ENCODE measurements at regions not wholly inside any gene's neighbourhood (a gene's known extent, or its start where the extent isn't known, plus 50 kb on each side); places are given as distances from the start of the nearest gene placed in this dataset.

DNA sequence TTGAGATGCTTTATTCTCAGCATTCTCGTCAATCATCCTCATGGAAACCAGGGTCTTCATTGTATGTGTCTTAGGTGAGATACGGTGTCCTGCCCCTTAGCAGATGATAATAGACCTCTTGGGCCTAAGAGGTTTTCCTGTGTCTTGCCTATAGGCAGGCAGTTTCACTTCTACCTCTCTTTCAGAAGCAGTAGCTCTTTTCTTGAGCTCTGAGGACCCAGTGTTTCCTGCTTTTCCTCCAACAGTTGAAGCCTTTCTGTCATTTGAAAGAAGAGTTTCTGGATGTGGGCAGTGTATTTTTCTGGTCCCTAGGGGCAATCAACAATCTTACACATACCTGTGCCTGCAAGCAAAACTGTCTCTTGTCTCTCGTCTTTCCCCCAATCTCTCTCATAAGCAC, 1550.3 kb upstream of the LRRTM3 start:
- Mint-ChIP-seq H3K36me3 (no peaks in the 10 kb centered on the region), H3K27me3 (no peaks in the 10 kb centered on the region), H3K4me1 (no peaks in the 10 kb centered on the region), H3K9me3 (peaks cover 7 to 29% (median 9%) of the 10 kb centered on the region in 5 donors), H3K4me3 (no peak overlapping the region), H3K27ac (no peak overlapping the region)
- no peak for DNase-seq
- Histone ChIP-seq H3K4me1 (ENCODE audit: insufficient read depth, low read length) (no peaks in the 10 kb centered on the region), H3K9me3 (ENCODE audit: low read length) (no peaks in the 10 kb centered on the region), H3K27ac (ENCODE audit: low read depth, low read length) (no peak overlapping the region), H3K27me3 (ENCODE audit: insufficient read depth, low read length, poor library complexity, severe bottlenecking) (no peaks in the 10 kb centered on the region), H3K36me3 (ENCODE audit: insufficient read depth, low read length) (no peaks in the 10 kb centered on the region), H3K4me3 (ENCODE audit: low read length) (no peak overlapping the region)
- ChIA-PET POLR2A (no interaction called here), CTCF (no interaction called here)

DNA sequence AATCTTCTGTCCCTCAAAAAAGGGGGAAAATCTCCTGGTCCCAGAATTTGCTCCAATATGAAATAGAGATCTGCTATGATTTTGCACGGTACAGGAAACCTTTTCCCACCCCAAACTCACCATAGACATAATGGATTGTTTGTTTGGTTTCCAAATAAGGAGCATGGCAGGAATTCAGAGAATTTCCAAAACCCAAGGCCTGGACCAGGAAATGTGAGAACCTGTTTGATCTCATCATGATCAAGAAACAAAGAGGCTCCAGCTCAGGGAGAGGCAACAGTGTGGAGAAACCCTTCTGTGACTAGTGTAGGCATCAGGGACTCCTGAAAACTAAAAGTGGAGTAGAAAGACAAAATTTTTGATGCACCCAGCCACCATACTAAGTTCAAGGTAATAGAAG, 1548.1 kb upstream of the LRRTM3 start:
- H3K4me3 Mint-ChIP-seq, result no peak overlapping the region
- Histone ChIP-seq H3K4me3 (ENCODE audit: low read length) (no peak overlapping the region), H3K4me1 (ENCODE audit: insufficient read depth, low read length) (no peaks in the 10 kb centered on the region), H3K9me3 (ENCODE audit: low read length) (no peaks in the 10 kb centered on the region), H3K36me3 (ENCODE audit: insufficient read depth, low read length) (no peaks in the 10 kb centered on the region), H3K27ac (ENCODE audit: low read depth, low read length) (no peak overlapping the region), H3K27me3 (ENCODE audit: insufficient read depth, low read length, poor library complexity, severe bottlenecking) (no peaks in the 10 kb centered on the region)
- H3K36me3 Mint-ChIP-seq, result no peaks in the 10 kb centered on the region
- no peaks in the 10 kb centered on the region for H3K27me3 Mint-ChIP-seq
- H3K9me3 Mint-ChIP-seq, result peaks cover 5 to 26% (median 11%) of the 10 kb centered on the region in 5 donors
- POLR2A ChIA-PET, result no interaction called here
- no peak overlapping the region for H3K27ac Mint-ChIP-seq
- H3K4me1 Mint-ChIP-seq, result no peaks in the 10 kb centered on the region
- CTCF ChIA-PET, result no interaction called here
- no peak for DNase-seq

DNA sequence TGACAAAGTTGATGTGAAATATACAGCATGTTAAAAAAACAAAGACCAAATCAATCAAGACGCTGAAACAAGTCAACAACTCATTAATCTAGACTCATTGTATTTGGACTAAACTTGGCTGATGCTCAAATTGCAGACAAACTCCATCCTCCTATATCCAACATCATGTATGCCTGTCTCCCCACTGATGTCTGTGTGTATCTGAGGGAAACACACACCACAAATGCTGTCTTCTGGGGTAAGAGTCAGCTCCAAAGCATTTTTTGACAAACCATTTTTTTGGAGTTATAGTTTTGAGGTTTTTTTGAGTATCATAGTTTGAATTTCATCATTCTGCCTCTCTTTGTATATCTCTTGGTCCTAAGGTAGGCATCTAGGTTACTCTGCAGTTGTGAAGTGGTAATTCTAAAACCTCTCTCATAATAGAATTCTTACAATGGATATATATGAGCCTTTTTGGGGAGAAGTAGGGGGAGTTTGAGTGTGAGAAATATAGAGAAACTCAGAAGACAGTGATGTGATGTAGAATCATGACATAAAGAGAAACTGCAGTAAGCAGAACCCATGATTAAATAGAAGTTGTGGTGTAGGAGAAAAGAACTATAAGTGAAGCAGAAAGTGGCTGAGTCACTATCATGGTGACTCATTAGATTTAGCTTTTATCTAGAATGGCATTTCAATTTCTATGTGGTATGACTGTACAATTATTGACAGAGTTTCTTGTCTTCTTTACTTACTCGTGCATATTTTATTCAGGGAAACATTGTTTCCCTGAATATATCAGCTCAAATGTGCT, 1531.1 kb upstream of the LRRTM3 start:
- no peak overlapping the region for H3K4me3 ChIP-seq (ENCODE audit: low read length)
- Mint-ChIP-seq H3K4me1 (no peaks in the 10 kb centered on the region), H3K27ac (no peak overlapping the region), H3K9me3 (peaks cover 0 to 15% (median 7%) of the 10 kb centered on the region in 5 donors), H3K27me3 (no peaks in the 10 kb centered on the region), H3K4me3 (no peak overlapping the region), H3K36me3 (no peaks in the 10 kb centered on the region)
- H3K36me3 ChIP-seq (ENCODE audit: insufficient read depth, low read length), result no peaks in the 10 kb centered on the region
- ChIA-PET POLR2A (no interaction called here), CTCF (no interaction called here)
- DNase-seq, result no peak
- H3K9me3 ChIP-seq (ENCODE audit: low read length), result no peaks in the 10 kb centered on the region
- no peaks in the 10 kb centered on the region for H3K4me1 ChIP-seq (ENCODE audit: insufficient read depth, low read length)
- H3K27me3 ChIP-seq (ENCODE audit: insufficient read depth, low read length, poor library complexity, severe bottlenecking), result no peaks in the 10 kb centered on the region
- no peak overlapping the region for H3K27ac ChIP-seq (ENCODE audit: low read depth, low read length)

DNA sequence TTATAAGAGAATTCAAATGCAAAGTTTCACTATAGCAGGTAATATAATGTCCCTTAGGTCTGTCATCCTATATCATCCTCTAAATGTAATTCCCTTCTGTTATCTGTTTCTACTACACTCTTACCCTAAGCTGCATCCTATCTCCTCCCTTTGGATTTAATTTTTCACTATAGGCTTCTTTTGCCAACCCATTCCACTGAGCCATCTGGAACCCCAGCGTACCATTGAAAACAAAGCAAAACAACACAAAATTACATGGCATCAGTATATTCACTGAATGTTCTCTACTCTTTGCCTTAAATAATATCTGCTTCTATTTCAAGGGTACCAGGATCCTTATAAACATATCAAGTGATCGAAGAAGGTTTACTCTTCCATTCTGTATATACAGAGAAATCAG, 1530.2 kb upstream of the LRRTM3 start:
- Histone ChIP-seq H3K4me1 (ENCODE audit: insufficient read depth, low read length) (no peaks in the 10 kb centered on the region), H3K27ac (ENCODE audit: low read depth, low read length) (no peak overlapping the region), H3K9me3 (ENCODE audit: low read length) (no peaks in the 10 kb centered on the region), H3K4me3 (ENCODE audit: low read length) (no peak overlapping the region), H3K27me3 (ENCODE audit: insufficient read depth, low read length, poor library complexity, severe bottlenecking) (no peaks in the 10 kb centered on the region), H3K36me3 (ENCODE audit: insufficient read depth, low read length) (no peaks in the 10 kb centered on the region)
- ChIA-PET CTCF (no interaction called here), POLR2A (no interaction called here)
- Mint-ChIP-seq H3K36me3 (no peaks in the 10 kb centered on the region), H3K27me3 (no peaks in the 10 kb centered on the region), H3K9me3 (peaks cover 4 to 14% (median 7%) of the 10 kb centered on the region in 5 donors), H3K27ac (no peak overlapping the region), H3K4me3 (no peak overlapping the region), H3K4me1 (no peaks in the 10 kb centered on the region)
- DNase-seq, result no peak

DNA sequence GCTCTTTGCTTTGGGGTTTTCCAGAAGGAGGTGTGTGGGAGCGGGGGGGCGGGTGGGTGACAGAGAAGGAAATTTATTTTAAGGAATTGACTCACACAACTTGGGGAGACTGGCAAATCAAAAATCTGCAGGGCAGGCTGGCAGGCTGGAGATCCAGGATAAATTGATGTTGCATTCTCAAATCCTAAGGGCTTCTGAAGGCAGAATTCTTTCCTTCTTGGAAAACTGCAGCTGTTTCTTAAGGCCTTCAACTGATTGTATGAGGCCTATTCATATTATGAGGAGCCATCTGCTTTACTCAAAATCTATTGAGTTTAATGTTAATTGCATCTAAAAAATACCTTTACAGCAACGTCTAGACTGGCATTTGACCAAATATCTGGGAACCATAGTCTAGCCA, 1528.8 kb upstream of the LRRTM3 start:
- no peaks in the 10 kb centered on the region for H3K9me3 ChIP-seq (ENCODE audit: low read length)
- no peaks in the 10 kb centered on the region for H3K27me3 Mint-ChIP-seq
- H3K4me1 ChIP-seq (ENCODE audit: insufficient read depth, low read length), result no peaks in the 10 kb centered on the region
- ChIA-PET POLR2A (no interaction called here), CTCF (no interaction called here)
- no peak for DNase-seq
- H3K4me1 Mint-ChIP-seq, result no peaks in the 10 kb centered on the region
- H3K27me3 ChIP-seq (ENCODE audit: insufficient read depth, low read length, poor library complexity, severe bottlenecking), result no peaks in the 10 kb centered on the region
- H3K9me3 Mint-ChIP-seq, result peaks cover 7 to 14% (median 10%) of the 10 kb centered on the region in 5 donors
- H3K36me3 Mint-ChIP-seq, result no peaks in the 10 kb centered on the region
- no peak overlapping the region for H3K4me3 Mint-ChIP-seq
- no peak overlapping the region for H3K4me3 ChIP-seq (ENCODE audit: low read length)
- H3K36me3 ChIP-seq (ENCODE audit: insufficient read depth, low read length), result no peaks in the 10 kb centered on the region
- H3K27ac Mint-ChIP-seq, result no peak overlapping the region
- H3K27ac ChIP-seq (ENCODE audit: low read depth, low read length), result no peak overlapping the region

DNA sequence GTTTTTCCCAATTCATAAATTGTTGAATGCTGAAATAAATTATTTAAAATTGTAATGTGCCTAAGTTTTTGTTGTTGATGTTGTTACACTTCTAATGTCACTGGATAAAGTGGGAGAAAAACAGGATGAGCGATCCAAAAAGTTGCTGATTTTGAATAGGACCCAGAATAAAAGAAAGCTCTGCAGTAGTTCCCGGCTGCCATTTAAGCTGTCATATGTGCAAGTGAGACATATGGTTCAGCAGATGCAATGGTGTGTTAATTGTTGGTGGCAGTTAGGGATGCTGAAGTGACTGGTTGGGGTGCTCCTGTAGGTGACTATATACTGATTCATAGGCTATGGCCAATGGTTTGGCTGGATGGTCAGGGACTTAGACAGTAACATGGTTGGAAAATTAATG, 1517.4 kb upstream of the LRRTM3 start:
- no peak overlapping the region for H3K27ac Mint-ChIP-seq
- no peaks in the 10 kb centered on the region for H3K4me1 Mint-ChIP-seq
- no peaks in the 10 kb centered on the region for H3K27me3 Mint-ChIP-seq
- H3K9me3 Mint-ChIP-seq, result peaks cover 5 to 31% (median 6%) of the 10 kb centered on the region in 5 donors
- CTCF ChIA-PET, result no interaction called here
- no peaks in the 10 kb centered on the region for H3K27me3 ChIP-seq (ENCODE audit: insufficient read depth, low read length, poor library complexity, severe bottlenecking)
- no peak for DNase-seq
- no peak overlapping the region for H3K27ac ChIP-seq (ENCODE audit: low read depth, low read length)
- no peaks in the 10 kb centered on the region for H3K9me3 ChIP-seq (ENCODE audit: low read length)
- peaks cover 0 to 1% (median 0%) of the 10 kb centered on the region in 3 donors for H3K36me3 Mint-ChIP-seq
- H3K4me3 Mint-ChIP-seq, result no peak overlapping the region
- POLR2A ChIA-PET, result no interaction called here
- H3K4me3 ChIP-seq (ENCODE audit: low read length), result no peak overlapping the region
- H3K36me3 ChIP-seq (ENCODE audit: insufficient read depth, low read length), result no peaks in the 10 kb centered on the region
- H3K4me1 ChIP-seq (ENCODE audit: insufficient read depth, low read length), result no peaks in the 10 kb centered on the region

DNA sequence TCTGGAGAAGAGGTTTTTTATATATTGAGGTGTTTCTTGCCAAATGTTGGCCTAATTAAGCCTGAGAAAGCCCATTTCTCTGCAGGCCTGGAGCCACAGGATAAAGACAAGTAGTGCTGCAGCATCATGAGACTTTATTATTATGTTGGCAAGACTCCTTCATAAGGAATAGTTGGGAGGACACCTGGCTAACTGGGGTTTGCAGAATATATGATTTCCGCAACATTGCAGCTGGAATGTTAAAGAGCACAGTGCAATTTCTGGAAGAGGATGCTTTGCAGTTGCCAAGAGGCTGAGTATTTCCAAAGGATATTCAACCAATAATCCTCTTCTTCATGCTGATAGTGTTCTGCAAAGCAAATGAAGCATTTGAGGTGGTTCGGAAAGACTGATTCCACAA, 1512.8 kb upstream of the LRRTM3 start:
- no peaks in the 10 kb centered on the region for H3K27me3 Mint-ChIP-seq
- no peak overlapping the region for H3K4me3 ChIP-seq (ENCODE audit: low read length)
- H3K9me3 ChIP-seq (ENCODE audit: low read length), result no peaks in the 10 kb centered on the region
- no peaks in the 10 kb centered on the region for H3K36me3 Mint-ChIP-seq
- H3K4me3 Mint-ChIP-seq, result no peak overlapping the region
- no peak overlapping the region for H3K27ac ChIP-seq (ENCODE audit: low read depth, low read length)
- H3K9me3 Mint-ChIP-seq, result peaks cover 3 to 24% (median 12%) of the 10 kb centered on the region in 5 donors
- H3K27ac Mint-ChIP-seq, result no peak overlapping the region
- no peaks in the 10 kb centered on the region for H3K4me1 ChIP-seq (ENCODE audit: insufficient read depth, low read length)
- POLR2A ChIA-PET, result no interaction called here
- CTCF ChIA-PET, result no interaction called here
- no peaks in the 10 kb centered on the region for H3K4me1 Mint-ChIP-seq
- no peaks in the 10 kb centered on the region for H3K27me3 ChIP-seq (ENCODE audit: insufficient read depth, low read length, poor library complexity, severe bottlenecking)
- no peak for DNase-seq
- no peaks in the 10 kb centered on the region for H3K36me3 ChIP-seq (ENCODE audit: insufficient read depth, low read length)

DNA sequence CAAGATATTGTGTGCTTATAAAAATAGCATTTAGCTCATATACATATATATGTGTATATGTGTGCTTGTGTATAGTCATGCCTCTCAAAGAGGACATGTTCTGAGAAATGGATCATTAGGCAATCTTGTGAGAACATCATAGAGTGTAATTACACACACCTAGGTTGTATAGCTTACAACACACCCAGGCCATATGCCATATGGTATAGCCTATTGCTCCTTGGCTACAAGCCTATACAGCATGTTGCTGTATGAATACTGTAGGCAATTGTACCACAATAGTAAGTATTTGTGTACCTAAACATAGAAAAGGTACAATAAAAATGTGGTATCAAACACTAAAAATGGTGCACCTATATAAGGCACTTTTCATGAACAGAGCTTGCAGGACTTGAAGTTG, 1510.5 kb upstream of the LRRTM3 start:
- Mint-ChIP-seq H3K27ac (no peak overlapping the region), H3K27me3 (peaks cover 0 to 1% of the 10 kb centered on the region in 2 donors), H3K4me1 (no peaks in the 10 kb centered on the region), H3K36me3 (no peaks in the 10 kb centered on the region), H3K4me3 (no peak overlapping the region), H3K9me3 (peaks cover 3 to 26% (median 22%) of the 10 kb centered on the region in 5 donors)
- Histone ChIP-seq H3K4me3 (ENCODE audit: low read length) (no peak overlapping the region), H3K4me1 (ENCODE audit: insufficient read depth, low read length) (no peaks in the 10 kb centered on the region), H3K27ac (ENCODE audit: low read depth, low read length) (no peak overlapping the region), H3K36me3 (ENCODE audit: insufficient read depth, low read length) (no peaks in the 10 kb centered on the region), H3K27me3 (ENCODE audit: insufficient read depth, low read length, poor library complexity, severe bottlenecking) (no peaks in the 10 kb centered on the region), H3K9me3 (ENCODE audit: low read length) (no peaks in the 10 kb centered on the region)
- POLR2A ChIA-PET, result no interaction called here
- CTCF ChIA-PET, result no interaction called here
- no peak for DNase-seq

All from CD8-positive, alpha-beta memory T cell (primary cell).